Thoracic aorta (tissue), 2 donors: ENCODE measurements at regions not wholly inside any gene's neighbourhood (a gene's known extent, or its start where the extent isn't known, plus 50 kb on each side); places are given as distances from the start of the nearest gene placed in this dataset.
"Not testable (repeated sequence)": the region's sequence is repeated elsewhere in the genome, so short reads cannot be mapped to it uniquely, and the experiment has no call there.

ENCODE experiments used
- ATAC-seq: fragments of 150-250 bp; one replicate; pipeline ENCODE4 v1.8.0; 2017; ENCODE audit warnings: low read depth; ENCODE audit not compliant: insufficient number of reproducible peaks, low FRiP score
- DNase-seq: peaks from one replicate; pipeline ENCODE4 v3.0.0-alpha.2; 2020; ENCODE audit warnings: low spot score
- H3K27ac ChIP-seq, 2 donors: fragments of 200-600 bp; sonication (generic); 1 replicate in 1 of 2; 2 replicates in 1 of 2; pipeline ENCODE4 v1.5.1; 2016; ENCODE audit warnings: mild to moderate bottlenecking in 2 of 2, moderate library complexity in 2 of 2
- H3K27me3 ChIP-seq: fragments of 200-600 bp; sonication (generic); replicated peaks from 2 replicates; pipeline ENCODE4 v1.6.0; 2016; ENCODE audit warnings: mild to moderate bottlenecking; ENCODE audit not compliant: insufficient read depth
- H3K36me3 ChIP-seq: fragments of 200-600 bp; sonication (generic); one replicate; pipeline ENCODE4 v1.5.1; 2016
- H3K4me1 ChIP-seq, 2 donors: fragments of 200-600 bp; sonication (generic); 1 replicate in 1 of 2; 2 replicates in 1 of 2; pipeline versions ENCODE4 v1.5.1 to v1.6.0; 2016; ENCODE audit warnings: low read depth in 2 of 2, mild to moderate bottlenecking in 1 of 2; ENCODE audit not compliant: control insufficient read depth in 1 of 2
- H3K4me3 ChIP-seq: fragments of 200-600 bp; sonication (generic); 2 replicates; pipeline ENCODE4 v1.5.1; 2016; ENCODE audit warnings: mild to moderate bottlenecking
- H3K9me3 ChIP-seq: fragments of 200-600 bp; sonication (generic); 2 replicates; pipeline ENCODE4 v1.5.1; 2016
- CTCF ChIP-seq: fragments of 200-600 bp; sonication (generic); IDR thresholded peaks from one replicate; pipeline ENCODE4 v1.5.1; 2019; ENCODE audit warnings: antibody characterized with exemption

GRCh38 chr16:77514500-77515220 is 79.8 kb upstream of the ADAMTS18 start:
- H3K4me1 ChIP-seq: no peaks in the 10 kb centered on the region
- no peaks in the 10 kb centered on the region for H3K9me3 ChIP-seq
- no peak for DNase-seq
- ATAC-seq: no peak
- no peak overlapping the region for H3K4me3 ChIP-seq
- no peak for TF ChIP-seq CTCF
- no peaks in the 10 kb centered on the region for H3K27me3 ChIP-seq
- H3K27ac ChIP-seq: no peak overlapping the region
- H3K36me3 ChIP-seq: no peaks in the 10 kb centered on the region

GRCh38 chr16:77525226-77525625 is 90.4 kb upstream of the ADAMTS18 start:
- DNase-seq, H3K4me1 ChIP-seq, H3K27ac ChIP-seq, H3K9me3 ChIP-seq, H3K36me3 ChIP-seq, ATAC-seq, H3K4me3 ChIP-seq, H3K27me3 ChIP-seq: not testable (repeated sequence)

- DNase-seq (no peak), ATAC-seq (no peak)
- Histone ChIP-seq H3K9me3 (no peaks in the 10 kb centered on the region), H3K4me3 (no peak overlapping the region), H3K27me3 (no peaks in the 10 kb centered on the region), H3K4me1 (no peaks in the 10 kb centered on the region), H3K27ac (no peak overlapping the region), H3K36me3 (no peaks in the 10 kb centered on the region)
- no peak for TF ChIP-seq CTCF
Observed at GRCh38 chr16:77531752-77532151, 96.9 kb upstream of the ADAMTS18 start.

GRCh38 chr16:77536809-77537208 is 102.0 kb upstream of the ADAMTS18 start:
- Histone ChIP-seq H3K27ac (no peak overlapping the region), H3K9me3 (no peaks in the 10 kb centered on the region), H3K27me3 (no peaks in the 10 kb centered on the region), H3K36me3 (no peaks in the 10 kb centered on the region), H3K4me3 (no peak overlapping the region), H3K4me1 (no peaks in the 10 kb centered on the region)
- TF ChIP-seq CTCF: no peak
- DNase-seq (no peak), ATAC-seq (no peak)

GRCh38 chr16:77539421-77540034 is 104.7 kb upstream of the ADAMTS18 start:
- Histone ChIP-seq H3K27ac (no peak overlapping the region), H3K4me3 (no peak overlapping the region), H3K9me3 (no peaks in the 10 kb centered on the region), H3K27me3 (no peaks in the 10 kb centered on the region), H3K36me3 (no peaks in the 10 kb centered on the region), H3K4me1 (no peaks in the 10 kb centered on the region)
- ATAC-seq (no peak), DNase-seq (no peak)
- TF ChIP-seq CTCF: no peak
